ENCODE measurements at regions not wholly inside any gene's neighbourhood (a gene's known extent, or its start where the extent isn't known, plus 50 kb on each side); places are given as distances from the start of the nearest gene placed in this dataset.

- TF ChIP-seq REST (IDR thresholded peaks at IDR 0.05; ENCODE audit: borderline replicate concordance in 1 of 2, low read depth in 1 of 2, low read length in 2 of 2) (no peak), AGO1 (IDR thresholded peaks at IDR 0.05; ENCODE audit: low read depth, low read length, poor library complexity, severe bottlenecking) (no peak), AHR (CRISPR knock-in tag; IDR thresholded peaks at IDR 0.05) (no peak), CTCF (CRISPR knock-in tag; IDR thresholded peaks at IDR 0.05) (no peak), ESRRA (CRISPR knock-in tag; IDR thresholded peaks at IDR 0.05; ENCODE audit: low read depth) (no peak)
Observed at GRCh38 chr10:58030208-58030607, 237.5 kb downstream of the IPMK start.

All from HepG2 (cell line).